ENCODE measurements at regions not wholly inside any gene's neighbourhood (a gene's known extent, or its start where the extent isn't known, plus 50 kb on each side); places are given as distances from the start of the nearest gene placed in this dataset.
A peak's percentile ranks its signal among the peaks of the same experiment; 100 is the strongest.

- DNase-seq (ENCODE audit: low spot score), result no peak
Measured at GRCh38 chr3:193827871-193828270, 234.9 kb downstream of the OPA1 start.

GRCh38 chr3:193828477-193828876 is 235.5 kb downstream of the OPA1 start:
- no peak for DNase-seq (ENCODE audit: low spot score)

- no peak for DNase-seq (ENCODE audit: low spot score)
Measured at GRCh38 chr3:193829781-193830180, 236.8 kb downstream of the OPA1 start.

- no peak for DNase-seq (ENCODE audit: low spot score)
Measured at GRCh38 chr3:193830791-193831191, 237.8 kb downstream of the OPA1 start.

- DNase-seq (ENCODE audit: low spot score), result no peak
Measured at GRCh38 chr3:193831495-193832455, 238.8 kb downstream of the OPA1 start.

- no peak for DNase-seq (ENCODE audit: low spot score)
Measured at GRCh38 chr3:193832833-193833413, 239.9 kb downstream of the OPA1 start.

- DNase-seq (ENCODE audit: low spot score), result peak; percentile 36
Measured at GRCh38 chr3:193833592-193833991, 240.6 kb downstream of the OPA1 start.

- DNase-seq (ENCODE audit: low spot score), result no peak
Measured at GRCh38 chr3:193835414-193835813, 242.4 kb downstream of the OPA1 start.

- no peak for DNase-seq (ENCODE audit: low spot score)
Measured at GRCh38 chr3:193836511-193836910, 243.5 kb downstream of the OPA1 start.

- no peak for DNase-seq (ENCODE audit: low spot score)
Measured at GRCh38 chr3:193836918-193837317, 243.9 kb downstream of the OPA1 start.

- peak; percentile 25 for DNase-seq (ENCODE audit: low spot score)
Measured at GRCh38 chr3:193837347-193837827, 244.4 kb downstream of the OPA1 start.

GRCh38 chr3:193840111-193840641 is 247.2 kb downstream of the OPA1 start:
- no peak for DNase-seq (ENCODE audit: low spot score)

- no peak for DNase-seq (ENCODE audit: low spot score)
Measured at GRCh38 chr3:193841581-193841980, 248.6 kb downstream of the OPA1 start.

GRCh38 chr3:193842029-193842798 is 249.2 kb downstream of the OPA1 start:
- DNase-seq (ENCODE audit: low spot score), result no peak

- no peak for DNase-seq (ENCODE audit: low spot score)
Measured at GRCh38 chr3:193842832-193843473, 249.9 kb downstream of the OPA1 start.

- DNase-seq (ENCODE audit: low spot score), result no peak
Measured at GRCh38 chr3:193843474-193844301, 250.7 kb downstream of the OPA1 start.

- no peak for DNase-seq (ENCODE audit: low spot score)
Measured at GRCh38 chr3:193844472-193844871, 251.5 kb downstream of the OPA1 start.

- DNase-seq (ENCODE audit: low spot score), result no peak
Measured at GRCh38 chr3:193845144-193845543, 252.1 kb downstream of the OPA1 start.

GRCh38 chr3:193846569-193846968 is 253.6 kb downstream of the OPA1 start:
- DNase-seq (ENCODE audit: low spot score), result no peak

GRCh38 chr3:193847402-193847801 is 254.4 kb downstream of the OPA1 start:
- DNase-seq (ENCODE audit: low spot score), result no peak

- no peak for DNase-seq (ENCODE audit: low spot score)
Measured at GRCh38 chr3:193848547-193848946, 255.5 kb downstream of the OPA1 start.

All from left forelimb (tissue), 1 donor.